Mammary epithelial cell (primary cell): ENCODE measurements at regions not wholly inside any gene's neighbourhood (a gene's known extent, or its start where the extent isn't known, plus 50 kb on each side); places are given as distances from the start of the nearest gene placed in this dataset.

ENCODE experiments used
- EZH2 ChIP-seq: IDR thresholded peaks from 2 replicates; pipeline ENCODE4 v1.6.1; 2012; ENCODE audit warnings: low read length, inconsistent platforms, borderline replicate concordance
- TF ChIP-seq, protein P1 (sequence below), 2 donors: IDR thresholded peaks in 1 of 2; conservative IDR thresholded peaks in 1 of 2; 2 replicates each; pipeline ENCODE4 v1.5.1; 2011 to 2012; ENCODE audit warnings: inconsistent platforms in 2 of 2, low read length in 2 of 2, mild to moderate bottlenecking in 2 of 2, control low read depth in 1 of 2, low read depth in 1 of 2; ENCODE audit not compliant: insufficient read depth in 1 of 2; ENCODE audit errors: extremely low read depth in 1 of 2

DNA sequence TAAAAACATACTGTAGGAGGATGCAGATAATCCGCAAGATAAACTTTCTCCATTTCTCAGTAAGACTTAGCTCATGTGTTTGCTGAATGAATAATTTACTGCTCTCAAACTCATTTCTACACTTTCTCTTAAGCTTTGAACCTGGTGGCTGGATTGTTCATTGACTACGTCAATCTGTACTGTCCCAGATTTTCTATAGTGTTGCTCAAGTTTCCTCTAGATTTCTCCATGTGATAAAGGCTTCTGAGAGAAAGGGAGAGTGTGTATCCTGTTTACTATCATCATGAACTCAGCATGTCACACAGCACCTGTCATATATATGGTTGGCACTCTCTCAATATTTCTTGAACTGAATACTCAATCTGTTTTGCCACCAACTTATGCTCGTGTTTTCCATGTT lies 518.0 kb upstream of the TBX3 start:
- TF ChIP-seq, protein P1, sequence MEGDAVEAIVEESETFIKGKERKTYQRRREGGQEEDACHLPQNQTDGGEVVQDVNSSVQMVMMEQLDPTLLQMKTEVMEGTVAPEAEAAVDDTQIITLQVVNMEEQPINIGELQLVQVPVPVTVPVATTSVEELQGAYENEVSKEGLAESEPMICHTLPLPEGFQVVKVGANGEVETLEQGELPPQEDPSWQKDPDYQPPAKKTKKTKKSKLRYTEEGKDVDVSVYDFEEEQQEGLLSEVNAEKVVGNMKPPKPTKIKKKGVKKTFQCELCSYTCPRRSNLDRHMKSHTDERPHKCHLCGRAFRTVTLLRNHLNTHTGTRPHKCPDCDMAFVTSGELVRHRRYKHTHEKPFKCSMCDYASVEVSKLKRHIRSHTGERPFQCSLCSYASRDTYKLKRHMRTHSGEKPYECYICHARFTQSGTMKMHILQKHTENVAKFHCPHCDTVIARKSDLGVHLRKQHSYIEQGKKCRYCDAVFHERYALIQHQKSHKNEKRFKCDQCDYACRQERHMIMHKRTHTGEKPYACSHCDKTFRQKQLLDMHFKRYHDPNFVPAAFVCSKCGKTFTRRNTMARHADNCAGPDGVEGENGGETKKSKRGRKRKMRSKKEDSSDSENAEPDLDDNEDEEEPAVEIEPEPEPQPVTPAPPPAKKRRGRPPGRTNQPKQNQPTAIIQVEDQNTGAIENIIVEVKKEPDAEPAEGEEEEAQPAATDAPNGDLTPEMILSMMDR (conservative IDR thresholded peaks at IDR 0.05 in 1 of 2, IDR thresholded peaks at IDR 0.05 in 1 of 2; ENCODE audit: extremely low read depth in 1 of 2, insufficient read depth in 1 of 2, low read depth in 1 of 2, low read length in 2 of 2), result no peak
- no peak for TF ChIP-seq EZH2
